ENCODE measurements at regions not wholly inside any gene's neighbourhood (a gene's known extent, or its start where the extent isn't known, plus 50 kb on each side); places are given as distances from the start of the nearest gene placed in this dataset.

GRCh38 chr17:83181991-83182619 is 102.7 kb downstream of the METRNL start:
- TF ChIP-seq CTCF (IDR thresholded peaks at IDR 0.05; ENCODE audit: low read length) = no peak
- TF ChIP-seq EZH2 (IDR thresholded peaks at IDR 0.05; ENCODE audit: borderline replicate concordance, low read length) = no peak

Measured in OCI-LY1 (cell line).